Upper lobe of left lung (tissue), 6 donors: ENCODE measurements at regions not wholly inside any gene's neighbourhood (a gene's known extent, or its start where the extent isn't known, plus 50 kb on each side); places are given as distances from the start of the nearest gene placed in this dataset.

ENCODE experiments used
- ATAC-seq, 2 donors: fragments of 200-7000 bp; cut with Tn5 transposase; one replicate each; pipeline ENCODE4 v1.9.1; 2022; ENCODE audit warnings: mild to moderate bottlenecking in 2 of 2, moderate library complexity in 2 of 2; ENCODE audit not compliant: low FRiP score in 2 of 2
- DNase-seq, 2 donors: peaks; one replicate each; pipeline ENCODE4 v3.0.0-alpha.2; 2019 to 2020
- H3K27ac ChIP-seq, 4 donors: fragments of 200-600 bp; sonication (generic); one replicate each; pipeline ENCODE4 v1.5.1; 2016 to 2019
- H3K27me3 ChIP-seq, 4 donors: fragments of 200-600 bp; sonication (generic); one replicate each; pipeline ENCODE4 v1.5.1; 2017 to 2019
- H3K36me3 ChIP-seq, 4 donors: fragments of 200-600 bp; sonication (generic); one replicate each; pipeline ENCODE4 v1.5.1; 2016 to 2019
- H3K4me1 ChIP-seq, 4 donors: fragments of 200-600 bp; sonication (generic); one replicate each; pipeline ENCODE4 v1.5.1; 2018 to 2019
- H3K4me3 ChIP-seq, 4 donors: fragments of 200-600 bp; sonication (generic); one replicate each; pipeline ENCODE4 v1.5.1; 2017 to 2019; ENCODE audit warnings: mild to moderate bottlenecking in 2 of 4, moderate library complexity in 1 of 4
- H3K9me3 ChIP-seq, 4 donors: fragments of 200-600 bp; sonication (generic); one replicate each; pipeline ENCODE4 v1.5.1; 2018 to 2019
- CTCF ChIP-seq, 6 experiments: fragments of 450-650 bp in 4 of 6; fragments of 200-600 bp in 2 of 6; sonication (generic) in 2 of 6; IDR thresholded peaks; one replicate each; pipeline ENCODE4 v1.5.1; 2016 to 2019; ENCODE audit warnings: antibody characterized with exemption in 6 of 6
- EP300 ChIP-seq, 4 donors: sonication (generic); formaldehyde crosslinking; IDR thresholded peaks; one replicate each; pipeline ENCODE4 v1.5.1; 2017; ENCODE audit warnings: antibody characterized with exemption in 4 of 4, control low read depth in 2 of 4
- POLR2A ChIP-seq, 4 donors: fragments of 450-650 bp; IDR thresholded peaks; one replicate each; pipeline ENCODE4 v1.5.1; 2016 to 2017; ENCODE audit warnings: antibody characterized with exemption in 4 of 4, mild to moderate bottlenecking in 2 of 4
- POLR2AphosphoS5 ChIP-seq, 2 donors: sonication (generic); formaldehyde crosslinking; IDR thresholded peaks; one replicate each; pipeline ENCODE4 v1.5.1; 2017; ENCODE audit warnings: antibody characterized with exemption in 2 of 2
- WGBS, 2 donors: methylation state at CpG; one replicate each; pipeline ENCODE4 v1.1.5; 2017 to 2018; 5-methylcytosine and 5-hydroxymethylcytosine counted together
- donor health status: DM: no; HTN: no; CAD: no; lungs with moderate emphysema.
- donor health status: DM: no; HTN: yes; CAD: no; lungs with severe emphysema.

- 71 to 80% methylated on average over 2 of the region's 2 CpGs for WGBS, 2 donors
- Histone ChIP-seq H3K27me3 (no peaks in the 10 kb centered on the region), H3K36me3 (no peaks in the 10 kb centered on the region), H3K27ac (no peak overlapping the region), H3K9me3 (no peaks in the 10 kb centered on the region), H3K4me1 (no peaks in the 10 kb centered on the region), H3K4me3 (no peak overlapping the region)
- ATAC-seq: no peak
- DNase-seq: no peak
- TF ChIP-seq POLR2AphosphoS5 (IDR thresholded peaks at IDR 0.05) (no peak), EP300 (IDR thresholded peaks at IDR 0.05) (no peak), POLR2A (IDR thresholded peaks at IDR 0.05) (no peak), CTCF (IDR thresholded peaks at IDR 0.05) (no peak)
These were observed 529.2 kb upstream of the NBEA start for GRCh38 chr13:34412817-34413375.

GRCh38 chr13:34413538-34414210, 528.4 kb upstream of the NBEA start:
- 71 to 76% methylated on average over 1 of the region's 1 CpG for WGBS, 2 donors

GRCh38 chr13:34414616-34415015, 527.5 kb upstream of the NBEA start:
- DNase-seq (no peak), ATAC-seq (no peak)
- WGBS, 2 donors: 87 to 88% methylated on average over 4 of the region's 4 CpGs
- Histone ChIP-seq H3K36me3 (no peaks in the 10 kb centered on the region), H3K27ac (no peak overlapping the region), H3K4me3 (no peak overlapping the region), H3K4me1 (no peaks in the 10 kb centered on the region), H3K27me3 (no peaks in the 10 kb centered on the region), H3K9me3 (no peaks in the 10 kb centered on the region)
- TF ChIP-seq CTCF (IDR thresholded peaks at IDR 0.05) (no peak), POLR2A (IDR thresholded peaks at IDR 0.05) (no peak), POLR2AphosphoS5 (IDR thresholded peaks at IDR 0.05) (no peak), EP300 (IDR thresholded peaks at IDR 0.05) (no peak)

More at GRCh38 chr13:34413538-34414210, 528.4 kb upstream of the NBEA start:
- no peaks in the 10 kb centered on the region for H3K9me3 ChIP-seq
- H3K36me3 ChIP-seq: no peaks in the 10 kb centered on the region
- DNase-seq (no peak), ATAC-seq (no peak)
- H3K27me3 ChIP-seq: no peaks in the 10 kb centered on the region
- H3K4me3 ChIP-seq: no peak overlapping the region
- no peak overlapping the region for H3K27ac ChIP-seq
- no peaks in the 10 kb centered on the region for H3K4me1 ChIP-seq
- no peak for TF ChIP-seq POLR2AphosphoS5 (IDR thresholded peaks at IDR 0.05)
- TF ChIP-seq POLR2A (IDR thresholded peaks at IDR 0.05): no peak
- no peak for TF ChIP-seq EP300 (IDR thresholded peaks at IDR 0.05)
- TF ChIP-seq CTCF (IDR thresholded peaks at IDR 0.05): no peak

GRCh38 chr13:34416971-34417380, 525.1 kb upstream of the NBEA start:
- no peak for TF ChIP-seq CTCF (IDR thresholded peaks at IDR 0.05)
- TF ChIP-seq POLR2AphosphoS5 (IDR thresholded peaks at IDR 0.05): no peak
- TF ChIP-seq EP300 (IDR thresholded peaks at IDR 0.05): no peak
- no peak for TF ChIP-seq POLR2A (IDR thresholded peaks at IDR 0.05)
- no peaks in the 10 kb centered on the region for H3K27me3 ChIP-seq
- no peak overlapping the region for H3K4me3 ChIP-seq
- H3K36me3 ChIP-seq: no peaks in the 10 kb centered on the region
- ATAC-seq (peak in 1 of 2 donors; percentile 44), DNase-seq (peak in 1 of 2 donors; percentile 7)
- 37 to 63% methylated on average over 4 to 5 of the region's 5 CpGs for WGBS, 2 donors
- H3K9me3 ChIP-seq: no peaks in the 10 kb centered on the region
- H3K27ac ChIP-seq: no peak overlapping the region
- no peaks in the 10 kb centered on the region for H3K4me1 ChIP-seq

GRCh38 chr13:34417896-34418295, 524.2 kb upstream of the NBEA start:
- H3K4me3 ChIP-seq: no peak overlapping the region
- ATAC-seq (no peak), DNase-seq (no peak)
- no peaks in the 10 kb centered on the region for H3K9me3 ChIP-seq
- TF ChIP-seq POLR2A (IDR thresholded peaks at IDR 0.05): no peak
- no peak for TF ChIP-seq POLR2AphosphoS5 (IDR thresholded peaks at IDR 0.05)
- no peak for TF ChIP-seq CTCF (IDR thresholded peaks at IDR 0.05)
- no peak for TF ChIP-seq EP300 (IDR thresholded peaks at IDR 0.05)
- no peak overlapping the region for H3K27ac ChIP-seq
- H3K27me3 ChIP-seq: no peaks in the 10 kb centered on the region
- WGBS, 2 donors: 83 to 86% methylated on average over 4 of the region's 4 CpGs
- H3K36me3 ChIP-seq: no peaks in the 10 kb centered on the region
- H3K4me1 ChIP-seq: no peaks in the 10 kb centered on the region
